ENCODE measurements at regions not wholly inside any gene's neighbourhood (a gene's known extent, or its start where the extent isn't known, plus 50 kb on each side); places are given as distances from the start of the nearest gene placed in this dataset.

DNA sequence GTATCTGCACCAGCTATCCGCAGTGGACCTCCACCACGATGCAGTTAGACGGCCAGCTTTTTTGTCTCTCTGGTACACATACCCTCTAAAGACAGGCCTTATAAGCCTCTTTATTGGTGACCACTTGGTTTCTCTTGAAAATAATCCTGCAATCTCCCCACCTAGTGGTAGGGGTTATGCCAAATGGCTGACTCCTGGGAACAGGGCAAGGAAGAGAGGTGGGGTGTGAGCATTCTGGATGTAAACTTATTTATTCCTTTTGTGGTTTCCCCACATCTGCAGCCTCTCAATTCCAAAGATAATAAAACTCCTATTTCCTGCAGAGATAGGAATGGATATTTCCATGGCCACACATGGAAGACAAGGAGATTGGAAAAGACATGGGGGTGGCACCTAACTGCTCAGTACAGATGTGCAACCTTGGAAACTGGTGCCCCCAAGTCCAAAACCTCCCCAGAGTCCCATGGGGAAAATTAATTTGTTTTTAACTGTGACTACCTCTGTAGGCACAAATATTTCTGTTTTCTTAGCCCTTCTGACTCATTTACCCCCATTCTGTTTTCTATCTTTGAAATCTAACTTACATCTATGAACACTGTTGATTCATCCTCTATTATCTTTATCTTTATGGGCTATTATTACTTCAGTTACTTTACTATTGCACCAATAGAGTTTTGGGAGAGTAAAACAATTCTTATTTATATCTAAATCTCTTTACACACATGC lies 112.7 kb upstream of the TSHZ3 start:
- TF ChIP-seq POLR2AphosphoS5 (IDR thresholded peaks at IDR 0.05) (no peak), EP300 (IDR thresholded peaks at IDR 0.05) (no peak)
- TF ChIP-seq, protein P1, sequence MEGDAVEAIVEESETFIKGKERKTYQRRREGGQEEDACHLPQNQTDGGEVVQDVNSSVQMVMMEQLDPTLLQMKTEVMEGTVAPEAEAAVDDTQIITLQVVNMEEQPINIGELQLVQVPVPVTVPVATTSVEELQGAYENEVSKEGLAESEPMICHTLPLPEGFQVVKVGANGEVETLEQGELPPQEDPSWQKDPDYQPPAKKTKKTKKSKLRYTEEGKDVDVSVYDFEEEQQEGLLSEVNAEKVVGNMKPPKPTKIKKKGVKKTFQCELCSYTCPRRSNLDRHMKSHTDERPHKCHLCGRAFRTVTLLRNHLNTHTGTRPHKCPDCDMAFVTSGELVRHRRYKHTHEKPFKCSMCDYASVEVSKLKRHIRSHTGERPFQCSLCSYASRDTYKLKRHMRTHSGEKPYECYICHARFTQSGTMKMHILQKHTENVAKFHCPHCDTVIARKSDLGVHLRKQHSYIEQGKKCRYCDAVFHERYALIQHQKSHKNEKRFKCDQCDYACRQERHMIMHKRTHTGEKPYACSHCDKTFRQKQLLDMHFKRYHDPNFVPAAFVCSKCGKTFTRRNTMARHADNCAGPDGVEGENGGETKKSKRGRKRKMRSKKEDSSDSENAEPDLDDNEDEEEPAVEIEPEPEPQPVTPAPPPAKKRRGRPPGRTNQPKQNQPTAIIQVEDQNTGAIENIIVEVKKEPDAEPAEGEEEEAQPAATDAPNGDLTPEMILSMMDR (IDR thresholded peaks at IDR 0.05), result no peak

Data from gastroesophageal sphincter (tissue), 3 donors.